ENCODE measurements at regions not wholly inside any gene's neighbourhood (a gene's known extent, or its start where the extent isn't known, plus 50 kb on each side); places are given as distances from the start of the nearest gene placed in this dataset.

DNA sequence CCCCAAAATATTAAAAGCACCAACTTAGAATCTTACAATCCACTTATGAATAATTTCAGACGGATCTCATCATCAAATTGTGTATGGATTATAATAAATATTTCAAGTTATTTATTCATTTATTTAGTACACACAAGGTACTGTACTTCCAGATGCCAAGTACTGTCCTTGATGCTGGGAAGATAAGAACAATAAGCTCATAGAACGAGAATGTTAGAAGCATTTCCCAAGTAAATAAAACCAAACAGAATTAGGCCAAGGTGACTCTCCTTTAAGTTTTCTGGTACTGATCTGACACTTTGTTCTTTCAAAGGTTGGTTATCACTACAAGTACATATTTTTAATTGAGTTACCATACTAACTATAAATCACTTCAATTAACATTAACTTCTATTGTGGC, 416.1 kb upstream of the ETAA1 start:
- Histone ChIP-seq H3K27me3 (no peaks in the 10 kb centered on the region), H3K36me3 (no peaks in the 10 kb centered on the region), H3K4me1 (no peaks in the 10 kb centered on the region), H3K9me3 (no peaks in the 10 kb centered on the region), H3K4me3 (no peak overlapping the region), H3K27ac (no peak overlapping the region)
- 69 to 70% methylated on average over 2 of the region's 2 CpGs for whole genome bisulfite sequencing, 2 donors
- DNase-seq, result no peak
- intact Hi-C loops (cut with DNase I), result no loop called here
- TF ChIP-seq, protein P1, sequence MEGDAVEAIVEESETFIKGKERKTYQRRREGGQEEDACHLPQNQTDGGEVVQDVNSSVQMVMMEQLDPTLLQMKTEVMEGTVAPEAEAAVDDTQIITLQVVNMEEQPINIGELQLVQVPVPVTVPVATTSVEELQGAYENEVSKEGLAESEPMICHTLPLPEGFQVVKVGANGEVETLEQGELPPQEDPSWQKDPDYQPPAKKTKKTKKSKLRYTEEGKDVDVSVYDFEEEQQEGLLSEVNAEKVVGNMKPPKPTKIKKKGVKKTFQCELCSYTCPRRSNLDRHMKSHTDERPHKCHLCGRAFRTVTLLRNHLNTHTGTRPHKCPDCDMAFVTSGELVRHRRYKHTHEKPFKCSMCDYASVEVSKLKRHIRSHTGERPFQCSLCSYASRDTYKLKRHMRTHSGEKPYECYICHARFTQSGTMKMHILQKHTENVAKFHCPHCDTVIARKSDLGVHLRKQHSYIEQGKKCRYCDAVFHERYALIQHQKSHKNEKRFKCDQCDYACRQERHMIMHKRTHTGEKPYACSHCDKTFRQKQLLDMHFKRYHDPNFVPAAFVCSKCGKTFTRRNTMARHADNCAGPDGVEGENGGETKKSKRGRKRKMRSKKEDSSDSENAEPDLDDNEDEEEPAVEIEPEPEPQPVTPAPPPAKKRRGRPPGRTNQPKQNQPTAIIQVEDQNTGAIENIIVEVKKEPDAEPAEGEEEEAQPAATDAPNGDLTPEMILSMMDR (IDR thresholded peaks at IDR 0.05), result no peak
- no peak for TF ChIP-seq POLR2A (IDR thresholded peaks at IDR 0.05)

DNA sequence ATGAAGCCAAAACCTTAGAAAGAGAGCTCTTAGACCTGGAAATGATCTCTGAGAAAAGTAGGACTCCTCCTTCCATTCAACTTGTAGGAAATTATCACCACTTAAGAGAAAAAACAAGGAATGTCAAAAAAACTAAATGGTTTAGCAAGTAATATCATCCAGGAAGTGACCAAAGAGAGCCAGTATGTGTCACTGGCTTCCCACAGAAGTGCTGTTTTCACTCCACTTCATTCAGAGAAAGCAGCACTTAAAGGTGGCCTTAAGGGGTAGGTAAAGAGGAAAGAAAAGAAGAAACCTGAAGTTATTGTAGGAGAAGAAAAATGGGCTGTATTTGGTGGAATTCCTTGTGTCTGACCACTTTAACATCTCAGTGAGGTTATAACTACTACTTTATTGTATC, 414.4 kb upstream of the ETAA1 start:
- DNase-seq, result no peak
- H3K4me3 ChIP-seq, result no peak overlapping the region
- intact Hi-C loops (cut with DNase I), result no loop called here
- H3K4me1 ChIP-seq, result no peaks in the 10 kb centered on the region
- H3K27ac ChIP-seq, result no peak overlapping the region
- H3K9me3 ChIP-seq, result no peaks in the 10 kb centered on the region
- H3K27me3 ChIP-seq, result no peaks in the 10 kb centered on the region
- no peaks in the 10 kb centered on the region for H3K36me3 ChIP-seq
- no peak for TF ChIP-seq POLR2A (IDR thresholded peaks at IDR 0.05)

DNA sequence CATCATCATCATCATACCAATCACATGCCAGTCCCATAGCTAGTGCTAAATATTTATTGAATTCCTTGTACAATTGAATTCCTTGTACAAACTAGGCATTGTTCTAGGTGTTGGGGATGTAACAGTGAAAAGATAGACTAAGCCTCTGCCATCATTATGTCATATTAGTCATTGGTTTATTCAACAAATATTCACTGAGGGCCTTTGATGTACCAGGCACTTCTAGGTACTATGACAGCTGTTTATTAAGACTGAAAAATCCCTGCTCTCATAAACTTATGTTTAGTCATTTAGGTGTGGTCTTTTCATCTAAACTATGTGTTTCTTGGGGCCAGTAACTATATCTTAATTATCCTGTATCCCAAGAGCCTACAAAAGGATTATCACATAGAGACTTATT, 412.3 kb upstream of the ETAA1 start:
- no peak overlapping the region for H3K4me3 ChIP-seq
- no peaks in the 10 kb centered on the region for H3K4me1 ChIP-seq
- TF ChIP-seq, protein P1 (IDR thresholded peaks at IDR 0.05), result no peak
- TF ChIP-seq POLR2A (IDR thresholded peaks at IDR 0.05), result no peak
- H3K9me3 ChIP-seq, result no peaks in the 10 kb centered on the region
- no peak overlapping the region for H3K27ac ChIP-seq
- H3K36me3 ChIP-seq, result no peaks in the 10 kb centered on the region
- no peaks in the 10 kb centered on the region for H3K27me3 ChIP-seq
- no peak for DNase-seq
- intact Hi-C loops (cut with DNase I), result no loop called here

DNA sequence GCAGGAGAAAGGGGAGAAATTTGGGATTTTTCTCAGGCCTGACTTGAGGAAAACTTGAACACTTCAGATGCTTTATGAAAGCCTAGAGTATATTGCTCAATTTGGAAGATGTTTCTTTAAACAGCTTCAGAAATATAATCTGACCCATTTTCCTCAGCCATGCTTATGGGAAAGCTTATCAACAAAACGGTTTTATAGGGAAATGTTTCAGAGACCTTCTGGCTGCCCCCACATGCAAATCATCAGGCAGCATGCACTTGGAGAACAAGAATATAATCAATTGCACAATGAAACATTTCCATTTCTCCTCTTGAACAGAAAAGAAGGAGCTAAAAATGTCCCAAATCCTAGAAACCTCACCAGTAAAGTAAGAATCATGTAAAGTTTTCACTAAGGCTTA, 411.2 kb upstream of the ETAA1 start:
- DNase-seq, result no peak
- Histone ChIP-seq H3K4me3 (no peak overlapping the region), H3K9me3 (no peaks in the 10 kb centered on the region), H3K36me3 (no peaks in the 10 kb centered on the region), H3K27me3 (no peaks in the 10 kb centered on the region), H3K27ac (no peak overlapping the region), H3K4me1 (no peaks in the 10 kb centered on the region)
- WGBS, 2 donors, result 40 to 63% methylated on average over 1 of the region's 1 CpG
- TF ChIP-seq POLR2A (IDR thresholded peaks at IDR 0.05), result no peak
- TF ChIP-seq, protein P1 (IDR thresholded peaks at IDR 0.05), result no peak
- intact Hi-C loops (cut with DNase I), result no loop called here

DNA sequence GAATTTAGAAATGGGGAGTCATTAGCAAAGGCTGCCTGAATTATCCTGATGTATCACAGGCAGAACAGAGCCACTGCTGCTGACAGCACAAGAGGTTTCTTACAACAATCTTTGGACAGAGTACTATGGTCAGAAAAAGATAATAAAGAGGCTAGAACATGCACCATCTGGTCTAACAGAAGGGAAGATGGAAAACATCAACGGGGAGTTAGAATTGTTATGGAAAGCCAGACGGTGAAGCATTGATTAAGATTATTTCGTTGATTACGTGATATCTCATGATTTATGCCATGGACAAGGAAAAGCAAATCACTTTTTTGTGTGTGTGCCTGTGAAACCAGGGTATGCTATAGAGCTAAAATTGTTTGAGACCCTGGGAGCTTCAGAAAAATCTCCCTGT, 409.4 kb upstream of the ETAA1 start:
- H3K9me3 ChIP-seq, result no peaks in the 10 kb centered on the region
- H3K36me3 ChIP-seq, result no peaks in the 10 kb centered on the region
- no peak overlapping the region for H3K27ac ChIP-seq
- H3K4me1 ChIP-seq, result no peaks in the 10 kb centered on the region
- intact Hi-C loops (cut with DNase I), result no loop called here
- no peak for DNase-seq
- no peak overlapping the region for H3K4me3 ChIP-seq
- WGBS, 2 donors, result 82 to 88% methylated on average over 4 of the region's 4 CpGs
- TF ChIP-seq POLR2A (IDR thresholded peaks at IDR 0.05), result no peak
- TF ChIP-seq, protein P1 (IDR thresholded peaks at IDR 0.05), result no peak
- no peaks in the 10 kb centered on the region for H3K27me3 ChIP-seq

DNA sequence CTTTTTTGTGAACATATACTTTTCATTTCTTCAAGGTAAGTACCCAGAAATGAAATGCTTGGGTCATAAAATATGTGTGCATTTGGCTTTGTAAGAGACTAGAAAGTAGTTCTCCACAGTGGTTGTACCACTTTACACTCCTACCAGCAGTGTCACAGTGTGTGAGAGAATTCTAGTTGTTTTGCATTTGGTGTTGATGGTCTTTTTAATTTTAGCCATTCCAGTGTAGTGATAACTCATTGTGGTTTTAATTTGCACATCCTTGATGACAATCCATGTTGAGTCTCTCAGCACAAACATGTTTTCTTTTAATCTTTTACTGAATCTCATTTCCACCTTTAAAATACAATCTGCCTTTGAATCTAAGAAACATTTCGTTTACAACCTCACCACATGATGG, 402.5 kb upstream of the ETAA1 start:
- Histone ChIP-seq H3K9me3 (no peaks in the 10 kb centered on the region), H3K4me3 (no peak overlapping the region), H3K4me1 (no peaks in the 10 kb centered on the region), H3K27ac (no peak overlapping the region), H3K27me3 (no peaks in the 10 kb centered on the region), H3K36me3 (no peaks in the 10 kb centered on the region)
- TF ChIP-seq, protein P1 (IDR thresholded peaks at IDR 0.05), result no peak
- TF ChIP-seq POLR2A (IDR thresholded peaks at IDR 0.05), result no peak
- 46 to 73% methylated on average over 1 of the region's 1 CpG for WGBS, 2 donors
- no peak for DNase-seq
- intact Hi-C loops (cut with DNase I), result no loop called here

Measured in esophagus squamous epithelium (tissue), 5 donors.